Aorta (tissue), 5 donors: ENCODE measurements at regions not wholly inside any gene's neighbourhood (a gene's known extent, or its start where the extent isn't known, plus 50 kb on each side); places are given as distances from the start of the nearest gene placed in this dataset.

Experiments
- ATAC-seq: fragments of 200-7000 bp; cut with Tn5 transposase; one replicate; pipeline ENCODE4 v1.9.1; 2022; ENCODE audit warnings: moderate library complexity; ENCODE audit not compliant: low FRiP score
- DNase-seq, 2 donors: peaks; one replicate each; pipeline ENCODE4 v3.0.0-alpha.2; 2020
- H3K27ac ChIP-seq, 2 donors: one replicate each; pipeline ENCODE4 v1.5.1; 2013; ENCODE audit warnings: low read length in 2 of 2, mild to moderate bottlenecking in 2 of 2, moderate library complexity in 2 of 2, control low read depth in 1 of 2, inconsistent platforms in 1 of 2, low read depth in 1 of 2
- H3K27me3 ChIP-seq, 2 donors: one replicate each; pipeline ENCODE4 v1.6.1; 2013; ENCODE audit warnings: control low read depth in 1 of 2, low read length in 1 of 2, mild to moderate bottlenecking in 1 of 2, moderate library complexity in 1 of 2; ENCODE audit not compliant: insufficient read depth in 2 of 2, control insufficient read depth in 1 of 2
- H3K36me3 ChIP-seq, 2 donors: one replicate each; pipeline ENCODE4 v1.6.1; 2013; ENCODE audit warnings: control low read depth in 1 of 2, low read length in 1 of 2, mild to moderate bottlenecking in 1 of 2; ENCODE audit not compliant: insufficient read depth in 2 of 2, control insufficient read depth in 1 of 2
- H3K4me1 ChIP-seq, 2 donors: one replicate each; pipeline ENCODE4 v1.6.1; 2013; ENCODE audit warnings: low read length in 2 of 2, control low read depth in 1 of 2, mild to moderate bottlenecking in 1 of 2, moderate library complexity in 1 of 2; ENCODE audit not compliant: insufficient read depth in 2 of 2, control insufficient read depth in 1 of 2
- H3K4me3 ChIP-seq, 2 donors: one replicate each; pipeline ENCODE4 v1.5.1; 2013; ENCODE audit warnings: low read length in 2 of 2, control low read depth in 1 of 2, mild to moderate bottlenecking in 1 of 2
- H3K9me3 ChIP-seq: one replicate; pipeline ENCODE4 v1.6.1; 2013; ENCODE audit warnings: mild to moderate bottlenecking, low read length; ENCODE audit not compliant: control insufficient read depth
- WGBS, 2 donors: extraction: QIAGEN DNeasy Blood & Tissue Kit; methylation state at CpG; one replicate each; pipeline ENCODE4 v1.1.7; 2013; 5-methylcytosine and 5-hydroxymethylcytosine counted together
- intact Hi-C, 2 donors: fragments of 100-400 bp; cut with DNase I; formaldehyde crosslinking; loops; one replicate each; pipeline versions ENCODE4 v1.14.2 to v1.15.0; 2022
- donor health status: healthy with polysubstance abuse.
- donor health status: Bipolar disorder and iron deficiency.
- donor health status: DM: no; HTN: no; CAD: no.
- donor health status: DM: no; HTN: no; CAD: no.
- donor health status: DM: yes; HTN: yes; CAD: no.

- no peaks in the 10 kb centered on the region for H3K36me3 ChIP-seq
- H3K4me3 ChIP-seq, result no peak overlapping the region
- intact Hi-C loops, result no loop called here
- no peaks in the 10 kb centered on the region for H3K4me1 ChIP-seq
- no peak overlapping the region for H3K27ac ChIP-seq
- ATAC-seq, result no peak
- no peaks in the 10 kb centered on the region for H3K9me3 ChIP-seq
- H3K27me3 ChIP-seq, result no peaks in the 10 kb centered on the region
- DNase-seq, result no peak
Measured at GRCh38 chr1:239239529-239239928, 146.8 kb upstream of the CHRM3 start.

- Histone ChIP-seq H3K36me3 (no peaks in the 10 kb centered on the region), H3K4me1 (no peaks in the 10 kb centered on the region), H3K4me3 (no peak overlapping the region), H3K27me3 (no peaks in the 10 kb centered on the region), H3K27ac (no peak overlapping the region), H3K9me3 (no peaks in the 10 kb centered on the region)
- intact Hi-C loops, result no loop called here
- ATAC-seq (no peak), DNase-seq (no peak)
- WGBS, 2 donors, result 72 to 73% methylated on average over 9 of the region's 9 CpGs
Measured at GRCh38 chr1:239237912-239238311, 148.5 kb upstream of the CHRM3 start.

GRCh38 chr1:239233626-239234025 lies 152.7 kb upstream of the CHRM3 start:
- no peaks in the 10 kb centered on the region for H3K4me1 ChIP-seq
- no peaks in the 10 kb centered on the region for H3K36me3 ChIP-seq
- intact Hi-C loops, result no loop called here
- ATAC-seq (no peak), DNase-seq (no peak)
- H3K9me3 ChIP-seq, result no peaks in the 10 kb centered on the region
- no peak overlapping the region for H3K4me3 ChIP-seq
- no peaks in the 10 kb centered on the region for H3K27me3 ChIP-seq
- H3K27ac ChIP-seq, result no peak overlapping the region
- 68 to 74% methylated on average over 2 of the region's 2 CpGs for WGBS, 2 donors

- Histone ChIP-seq H3K27me3 (no peaks in the 10 kb centered on the region), H3K27ac (no peak overlapping the region), H3K4me3 (no peak overlapping the region), H3K4me1 (no peaks in the 10 kb centered on the region), H3K9me3 (no peaks in the 10 kb centered on the region), H3K36me3 (no peaks in the 10 kb centered on the region)
- ATAC-seq (no peak), DNase-seq (no peak)
- intact Hi-C loops, result no loop called here
- WGBS, 2 donors, result 91 to 95% methylated on average over 2 of the region's 2 CpGs
Measured at GRCh38 chr1:239232921-239233320, 153.4 kb upstream of the CHRM3 start.

- no peak for DNase-seq
- Histone ChIP-seq H3K27me3 (no peaks in the 10 kb centered on the region), H3K27ac (no peak overlapping the region), H3K4me3 (no peak overlapping the region), H3K36me3 (no peaks in the 10 kb centered on the region), H3K9me3 (peaks cover 2% of the 10 kb centered on the region), H3K4me1 (no peaks in the 10 kb centered on the region)
- no peak for ATAC-seq
- intact Hi-C loops, result no loop called here
Measured at GRCh38 chr1:239228451-239228850, 157.9 kb upstream of the CHRM3 start.

GRCh38 chr1:239225396-239225795 lies 161.0 kb upstream of the CHRM3 start:
- Histone ChIP-seq H3K36me3 (no peaks in the 10 kb centered on the region), H3K4me1 (no peaks in the 10 kb centered on the region), H3K9me3 (peaks cover 2% of the 10 kb centered on the region), H3K27ac (no peak overlapping the region), H3K27me3 (no peaks in the 10 kb centered on the region), H3K4me3 (no peak overlapping the region)
- 75 to 82% methylated on average over 2 of the region's 2 CpGs for WGBS, 2 donors
- DNase-seq, result no peak
- ATAC-seq, result no peak
- intact Hi-C loops, result no loop called here

GRCh38 chr1:239224100-239224499 lies 162.3 kb upstream of the CHRM3 start:
- ATAC-seq (no peak), DNase-seq (no peak)
- intact Hi-C loops, result no loop called here
- WGBS, 2 donors, result 79 to 91% methylated on average over 2 of the region's 2 CpGs
- H3K4me1 ChIP-seq, result no peaks in the 10 kb centered on the region
- no peak overlapping the region for H3K27ac ChIP-seq
- H3K27me3 ChIP-seq, result no peaks in the 10 kb centered on the region
- no peaks in the 10 kb centered on the region for H3K36me3 ChIP-seq
- H3K9me3 ChIP-seq, result peaks cover 2% of the 10 kb centered on the region
- H3K4me3 ChIP-seq, result no peak overlapping the region

GRCh38 chr1:239222999-239223398 lies 163.4 kb upstream of the CHRM3 start:
- H3K27me3 ChIP-seq, result no peaks in the 10 kb centered on the region
- no peaks in the 10 kb centered on the region for H3K4me1 ChIP-seq
- no peak overlapping the region for H3K27ac ChIP-seq
- intact Hi-C loops, result no loop called here
- DNase-seq (no peak), ATAC-seq (no peak)
- WGBS, 2 donors, result 69 to 72% methylated on average over 1 of the region's 1 CpG
- peaks cover 2% of the 10 kb centered on the region for H3K9me3 ChIP-seq
- no peak overlapping the region for H3K4me3 ChIP-seq
- H3K36me3 ChIP-seq, result no peaks in the 10 kb centered on the region

GRCh38 chr1:239221656-239222055 lies 164.7 kb upstream of the CHRM3 start:
- Histone ChIP-seq H3K27me3 (no peaks in the 10 kb centered on the region), H3K27ac (no peak overlapping the region), H3K4me3 (no peak overlapping the region), H3K9me3 (peaks cover 2% of the 10 kb centered on the region), H3K36me3 (no peaks in the 10 kb centered on the region), H3K4me1 (no peaks in the 10 kb centered on the region)
- intact Hi-C loops, result no loop called here
- DNase-seq (no peak), ATAC-seq (no peak)
- 96% methylated on average over 2 of the region's 2 CpGs for WGBS, 2 donors
